IMR-90 (cell line): ENCODE measurements at regions not wholly inside any gene's neighbourhood (a gene's known extent, or its start where the extent isn't known, plus 50 kb on each side); places are given as distances from the start of the nearest gene placed in this dataset.

ENCODE experiments used
- ATAC-seq: fragments of 200-7000 bp; cut with Tn5 transposase; 2 replicates; pipeline ENCODE4 v1.9.1; 2020; ENCODE audit warnings: low read depth, mild to moderate bottlenecking, moderate library complexity
- BruUV-seq: library from RNA; stranded (reverse); fragments of 400-500 nt; replicated peaks from 2 replicates; lab custom pipeline; 2021; lab: Mats Ljungman, UMichigan
- CTCF ChIA-PET: fragments of 300-600 bp; formaldehyde crosslinking; extraction: SDS; loops from one replicate; lab custom pipeline; 2021; ENCODE audit warnings: antibody characterized with exemption; lab: Yijun Ruan, JAX
- POLR2A ChIA-PET: fragments of 300-600 bp; sonication (Branson Sonifier 250); formaldehyde crosslinking; loops from one replicate; lab custom pipeline; 2022; ENCODE audit warnings: antibody characterized with exemption; ENCODE audit not compliant: unreplicated experiment; lab: Charles Lee
- DNase-seq: peaks from one replicate; pipeline ENCODE4 v3.0.0; 2013
- H2AFZ ChIP-seq: replicated peaks from 2 replicates; pipeline ENCODE3; 2013; ENCODE audit warnings: low read length, mild to moderate bottlenecking; ENCODE audit not compliant: poor library complexity
- H2AK5ac ChIP-seq: 2 replicates; pipeline ENCODE4 v1.6.1; 2013; ENCODE audit warnings: low read depth, low read length, inconsistent platforms
- H2AK9ac ChIP-seq: replicated peaks from 2 replicates; pipeline ENCODE3; 2013; ENCODE audit warnings: mild to moderate bottlenecking, low read depth, low read length, moderate library complexity; ENCODE audit not compliant: poor library complexity
- H2BK120ac ChIP-seq: 2 replicates; pipeline ENCODE4 v1.6.1; 2013; ENCODE audit warnings: low read depth, low read length, inconsistent platforms
- H2BK15ac ChIP-seq: 3 replicates; pipeline ENCODE4 v1.6.1; 2013; ENCODE audit warnings: low read depth, low read length, inconsistent platforms
- H2BK20ac ChIP-seq: 2 replicates; pipeline ENCODE4 v1.6.1; 2013; ENCODE audit warnings: low read depth, mild to moderate bottlenecking, inconsistent platforms, low read length, moderate library complexity
- H2BK5ac ChIP-seq: 2 replicates; pipeline ENCODE4 v1.6.1; 2013; ENCODE audit warnings: mild to moderate bottlenecking, low read depth, low read length, inconsistent platforms; ENCODE audit not compliant: poor library complexity, severe bottlenecking
- H3K14ac ChIP-seq: replicated peaks from 2 replicates; pipeline ENCODE4 v1.6.1; 2013; ENCODE audit warnings: low read depth, low read length, inconsistent platforms
- H3K18ac ChIP-seq: 2 replicates; pipeline ENCODE4 v1.6.1; 2013; ENCODE audit warnings: low read depth, low read length, control low read depth
- H3K23ac ChIP-seq: 2 replicates; pipeline ENCODE4 v1.6.1; 2013; ENCODE audit warnings: low read depth, low read length, inconsistent platforms
- H3K27ac ChIP-seq: 2 replicates; pipeline ENCODE4 v1.5.1; 2013; ENCODE audit warnings: mild to moderate bottlenecking, control low read depth, low read length; ENCODE audit not compliant: insufficient read depth
- H3K27me3 ChIP-seq: 2 replicates; pipeline ENCODE4 v1.6.1; 2013; ENCODE audit warnings: low read length; ENCODE audit not compliant: control insufficient read depth, insufficient read depth
- H3K36me3 ChIP-seq: 2 replicates; pipeline ENCODE4 v1.6.1; 2013; ENCODE audit warnings: low read length, mixed read lengths; ENCODE audit not compliant: control insufficient read depth, insufficient read depth
- H3K4ac ChIP-seq: 2 replicates; pipeline ENCODE4 v1.6.1; 2013; ENCODE audit warnings: low read depth, low read length, inconsistent platforms
- H3K4me1 ChIP-seq: 2 replicates; pipeline ENCODE4 v1.6.1; 2013; ENCODE audit warnings: low read length, mixed read lengths; ENCODE audit not compliant: control insufficient read depth, insufficient read depth
- H3K4me2 ChIP-seq: 2 replicates; pipeline ENCODE4 v1.6.1; 2013; ENCODE audit warnings: low read depth, mild to moderate bottlenecking, control low read depth, low read length, moderate library complexity
- H3K4me3 ChIP-seq: 2 replicates; pipeline ENCODE4 v1.5.1; 2013; ENCODE audit warnings: low read depth, mild to moderate bottlenecking, control low read depth, low read length, moderate library complexity; ENCODE audit not compliant: insufficient read depth
- H3K56ac ChIP-seq: 2 replicates; pipeline ENCODE4 v1.6.1; 2013; ENCODE audit warnings: low read length, inconsistent platforms; ENCODE audit not compliant: insufficient read depth; ENCODE audit errors: extremely low read depth
- H3K79me1 ChIP-seq, 2 experiments: 2 replicates each; pipeline ENCODE4 v1.6.1; 2013; ENCODE audit warnings: low read length in 2 of 2, inconsistent platforms in 1 of 2, low read depth in 1 of 2
- H3K9ac ChIP-seq: 2 replicates; pipeline ENCODE4 v1.6.1; 2013; ENCODE audit warnings: low read depth, low read length, control low read depth
- H3K9me1 ChIP-seq: 2 replicates; pipeline ENCODE4 v1.6.1; 2013; ENCODE audit warnings: low read length, inconsistent platforms; ENCODE audit not compliant: insufficient read depth
- H3K9me3 ChIP-seq: 2 replicates; pipeline ENCODE4 v1.6.1; 2013; ENCODE audit warnings: low read length; ENCODE audit not compliant: control insufficient read depth, insufficient read depth
- H4K20me1 ChIP-seq: 2 replicates; pipeline ENCODE4 v1.6.1; 2013; ENCODE audit warnings: low read length, inconsistent platforms; ENCODE audit not compliant: insufficient read depth
- H4K5ac ChIP-seq: 2 replicates; pipeline ENCODE4 v1.6.1; 2013; ENCODE audit warnings: mild to moderate bottlenecking, low read depth, low read length, control low read depth
- H4K8ac ChIP-seq, 2 experiments: 2 replicates each; pipeline ENCODE4 v1.6.1; 2013; ENCODE audit warnings: low read depth in 2 of 2, low read length in 2 of 2, control low read depth in 1 of 2, inconsistent platforms in 1 of 2
- H4K91ac ChIP-seq: 2 replicates; pipeline ENCODE4 v1.6.1; 2013; ENCODE audit warnings: low read depth, low read length, inconsistent platforms; ENCODE audit not compliant: insufficient read depth
- BHLHE40 ChIP-seq: fragments of 150-350 bp; IDR thresholded peaks from 2 replicates; pipeline ENCODE4 v1.6.1; 2016; ENCODE audit warnings: mild to moderate bottlenecking, low read depth, low read length
- CHD1 ChIP-seq: IDR thresholded peaks from 2 replicates; pipeline ENCODE4 v1.6.1; 2012; ENCODE audit warnings: low read depth, low read length, improper control_type of control experiment
- FOS ChIP-seq: fragments of 150-350 bp; IDR thresholded peaks from 2 replicates; pipeline ENCODE4 v1.6.1; 2016; ENCODE audit warnings: low read depth, low read length
- MAFK ChIP-seq: IDR thresholded peaks from 2 replicates; pipeline ENCODE4 v1.6.1; 2012; ENCODE audit warnings: low read depth, low read length, improper control_type of control experiment
- MAZ ChIP-seq: IDR thresholded peaks from 2 replicates; pipeline ENCODE4 v1.6.1; 2012; ENCODE audit warnings: low read depth, mild to moderate bottlenecking, low read length, improper control_type of control experiment, moderate library complexity, borderline replicate concordance
- MXI1 ChIP-seq: IDR thresholded peaks from 2 replicates; pipeline ENCODE4 v1.6.1; 2012; ENCODE audit warnings: low read depth, mild to moderate bottlenecking, low read length, moderate library complexity, borderline replicate concordance
- NFE2L2 ChIP-seq: fragments of 150-350 bp; IDR thresholded peaks from 2 replicates; pipeline ENCODE4 v1.6.1; 2016; ENCODE audit warnings: low read depth, mild to moderate bottlenecking, low read length
- POLR2A ChIP-seq: IDR thresholded peaks from 2 replicates; pipeline ENCODE4 v1.6.1; 2012; ENCODE audit warnings: mild to moderate bottlenecking, low read depth, low read length
- RAD21 ChIP-seq: IDR thresholded peaks from 2 replicates; pipeline ENCODE4 v1.6.1; 2012; ENCODE audit warnings: low read length, improper control_type of control experiment
- SMC3 ChIP-seq: fragments of 150-350 bp; IDR thresholded peaks from 2 replicates; pipeline ENCODE4 v1.6.1; 2016; ENCODE audit warnings: low read depth, mild to moderate bottlenecking, antibody characterized with exemption, low read length, moderate library complexity
- WGBS, 2 experiments: methylation state at CpG; one replicate each; pipeline versions ENCODE4 v1.1.5 to v1.1.7; 2013; ENCODE audit warnings: missing lambda C conversion rate in 2 of 2; ENCODE audit not compliant: insufficient read length in 1 of 2; ENCODE audit errors: extremely low coverage in 2 of 2; 5-methylcytosine and 5-hydroxymethylcytosine counted together
- dilution Hi-C: fragments of 300-500 bp; cut with HindIII; formaldehyde crosslinking; loops from one replicate; pipeline ENCODE4 v1.14.3; 2018; ENCODE audit warnings: low sequenced_read_pairs; ENCODE audit not compliant: unreplicated experiment
- in situ Hi-C: fragments of 300-500 bp; cut with MboI; formaldehyde crosslinking; loops from 3 replicates; pipeline ENCODE4 v1.14.3; 2019; ENCODE audit warnings: low sequenced_read_pairs, inconsistent platforms, mixed read lengths
- intact Hi-C: fragments of 100-400 bp; cut with micrococcal nuclease; formaldehyde crosslinking; loops from 2 replicates; pipeline ENCODE4 v1.10.0; 2022

DNA sequence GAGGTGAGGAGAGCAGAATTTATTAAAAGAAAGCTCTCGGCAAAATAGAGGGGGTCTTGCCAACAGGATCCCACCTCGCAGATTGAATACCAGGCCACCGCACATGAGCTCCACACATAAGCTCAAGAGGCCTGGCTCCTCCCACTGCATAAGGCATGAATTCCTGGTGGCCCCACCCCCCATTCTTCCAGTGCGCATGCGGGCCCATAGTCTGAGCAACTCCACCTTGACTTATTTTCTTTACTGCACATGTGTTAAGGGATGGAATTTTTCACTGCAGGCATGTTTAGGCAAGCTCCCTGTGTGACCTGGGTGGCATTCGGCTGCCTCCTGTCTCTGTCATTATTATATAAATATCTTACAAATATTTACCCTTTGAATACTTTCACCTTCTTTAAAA, 412.5 kb downstream of the RMST start:
- dilution Hi-C loops, result no loop called here
- ATAC-seq, result no peak
- no peak overlapping the region for H2AK5ac ChIP-seq
- no peaks in the 10 kb centered on the region for H3K27me3 ChIP-seq
- BruUV-seq, result no TSS peak
- no peak overlapping the region for H2AFZ ChIP-seq
- no peak overlapping the region for H3K56ac ChIP-seq
- H3K27ac ChIP-seq, result no peak overlapping the region
- no peak overlapping the region for H3K23ac ChIP-seq
- H3K36me3 ChIP-seq, result no peaks in the 10 kb centered on the region
- H3K14ac ChIP-seq, result no peak overlapping the region
- H3K9ac ChIP-seq, result no peak overlapping the region
- no peaks in the 10 kb centered on the region for H3K79me1 ChIP-seq
- H3K4me3 ChIP-seq, result no peak overlapping the region
- H3K4me2 ChIP-seq, result no peak overlapping the region
- no peaks in the 10 kb centered on the region for H3K9me1 ChIP-seq
- WGBS, 2 experiments, result no CpG with 5 or more reads among the region's 6 CpGs
- no peaks in the 10 kb centered on the region for H3K4me1 ChIP-seq
- H3K18ac ChIP-seq, result no peak overlapping the region
- DNase-seq, result no peak
- no peak for TF ChIP-seq RAD21
- TF ChIP-seq BHLHE40, result no peak
- TF ChIP-seq SMC3, result no peak
- TF ChIP-seq MAFK, result no peak
- no peak for TF ChIP-seq CHD1
- TF ChIP-seq MAZ, result no peak
- no peak for TF ChIP-seq MXI1
- no peak for TF ChIP-seq FOS
- no peak for TF ChIP-seq NFE2L2
- TF ChIP-seq POLR2A, result no peak
- ChIA-PET CTCF (no interaction called here), POLR2A (no interaction called here)
- H4K91ac ChIP-seq, result no peak overlapping the region
- in situ Hi-C loops, result no loop called here
- H4K20me1 ChIP-seq, result no peaks in the 10 kb centered on the region
- H4K5ac ChIP-seq, result no peak overlapping the region
- H3K9me3 ChIP-seq, result peaks cover 8% of the 10 kb centered on the region
- H2AK9ac ChIP-seq, result no peak overlapping the region
- H3K4ac ChIP-seq, result no peak overlapping the region
- H2BK15ac ChIP-seq, result no peak overlapping the region
- no peak overlapping the region for H2BK20ac ChIP-seq
- H2BK120ac ChIP-seq, result no peak overlapping the region
- H2BK5ac ChIP-seq, result no peak overlapping the region
- intact Hi-C loops, result no loop called here
- no peak overlapping the region for H4K8ac ChIP-seq
